Esophagus (tissue), 2 donors: ENCODE measurements at regions not wholly inside any gene's neighbourhood (a gene's known extent, or its start where the extent isn't known, plus 50 kb on each side); places are given as distances from the start of the nearest gene placed in this dataset.
"Not testable (repeated sequence)": the region's sequence is repeated elsewhere in the genome, so short reads cannot be mapped to it uniquely, and the experiment has no call there.

Source experiments
- H3K27ac ChIP-seq, 2 donors: one replicate each; pipeline ENCODE4 v1.5.1; 2013; ENCODE audit warnings: low read depth in 2 of 2, mild to moderate bottlenecking in 2 of 2, inconsistent platforms in 1 of 2, low read length in 1 of 2, moderate library complexity in 1 of 2
- H3K27me3 ChIP-seq, 2 donors: one replicate each; pipeline ENCODE4 v1.6.1; 2013; ENCODE audit warnings: low read length in 2 of 2, control low read depth in 1 of 2, mild to moderate bottlenecking in 1 of 2; ENCODE audit not compliant: insufficient read depth in 2 of 2, control insufficient read depth in 1 of 2
- H3K36me3 ChIP-seq, 2 donors: one replicate each; pipeline ENCODE4 v1.6.1; 2013; ENCODE audit warnings: low read length in 1 of 2; ENCODE audit not compliant: control insufficient read depth in 2 of 2, insufficient read depth in 2 of 2
- H3K4me1 ChIP-seq, 2 donors: one replicate each; pipeline ENCODE4 v1.6.1; 2013; ENCODE audit warnings: low read length in 1 of 2; ENCODE audit not compliant: control insufficient read depth in 2 of 2, insufficient read depth in 2 of 2
- H3K4me3 ChIP-seq, 2 donors: one replicate each; pipeline ENCODE4 v1.5.1; 2013; ENCODE audit warnings: low read length in 2 of 2, mild to moderate bottlenecking in 2 of 2, low read depth in 1 of 2, moderate library complexity in 1 of 2
- H3K9me3 ChIP-seq, 2 donors: one replicate each; pipeline ENCODE4 v1.6.1; 2013; ENCODE audit warnings: mild to moderate bottlenecking in 2 of 2, low read depth in 1 of 2, low read length in 1 of 2, moderate library complexity in 1 of 2; ENCODE audit not compliant: control insufficient read depth in 2 of 2, insufficient read depth in 1 of 2
- WGBS, 2 donors: extraction: QIAGEN DNeasy Blood & Tissue Kit; methylation state at CpG; one replicate each; pipeline ENCODE4 v1.1.7; 2013; 5-methylcytosine and 5-hydroxymethylcytosine counted together
- donor health status: healthy with polysubstance abuse.
- donor health status: Bipolar disorder and iron deficiency.

GRCh38 chr7:69283421-69283820, 314.9 kb upstream of the AUTS2 start:
- Histone ChIP-seq H3K4me3 (no peak overlapping the region), H3K4me1 (no peaks in the 10 kb centered on the region), H3K36me3 (no peaks in the 10 kb centered on the region), H3K27ac (peak overlapping the region in 1 of 2 donors; percentile 17), H3K9me3 (no peaks in the 10 kb centered on the region), H3K27me3 (no peaks in the 10 kb centered on the region)
- WGBS, 2 donors = 22 to 43% methylated on average over 8 of the region's 8 CpGs

- Histone ChIP-seq H3K4me1 (no peaks in the 10 kb centered on the region), H3K4me3 (no peak overlapping the region), H3K27me3 (no peaks in the 10 kb centered on the region), H3K36me3 (no peaks in the 10 kb centered on the region), H3K9me3 (no peaks in the 10 kb centered on the region), H3K27ac (no peak overlapping the region)
These were observed 312.4 kb upstream of the AUTS2 start for GRCh38 chr7:69285854-69286253.

- Histone ChIP-seq H3K36me3 (no peaks in the 10 kb centered on the region), H3K4me3 (no peak overlapping the region), H3K27ac (no peak overlapping the region), H3K9me3 (no peaks in the 10 kb centered on the region), H3K4me1 (no peaks in the 10 kb centered on the region), H3K27me3 (no peaks in the 10 kb centered on the region)
- 48 to 53% methylated on average over 3 of the region's 3 CpGs for WGBS, 2 donors
These were observed 302.3 kb upstream of the AUTS2 start for GRCh38 chr7:69295977-69296376.

- H3K27me3 ChIP-seq = no peaks in the 10 kb centered on the region
These were observed 297.0 kb upstream of the AUTS2 start for GRCh38 chr7:69301253-69301652.

GRCh38 chr7:69309601-69310000, 288.7 kb upstream of the AUTS2 start:
- Histone ChIP-seq H3K36me3 (no peaks in the 10 kb centered on the region), H3K9me3 (no peaks in the 10 kb centered on the region), H3K27ac (no peak overlapping the region), H3K27me3 (no peaks in the 10 kb centered on the region), H3K4me1 (no peaks in the 10 kb centered on the region), H3K4me3 (no peak overlapping the region)
- WGBS, 2 donors = 81 to 88% methylated on average over 1 of the region's 1 CpG

More at GRCh38 chr7:69301253-69301652, 297.0 kb upstream of the AUTS2 start:
- no peaks in the 10 kb centered on the region for H3K36me3 ChIP-seq
- 56 to 57% methylated on average over 3 of the region's 3 CpGs for WGBS, 2 donors
- no peaks in the 10 kb centered on the region for H3K9me3 ChIP-seq
- no peak overlapping the region for H3K27ac ChIP-seq
- H3K4me1 ChIP-seq = no peaks in the 10 kb centered on the region
- no peak overlapping the region for H3K4me3 ChIP-seq

GRCh38 chr7:69311489-69311888, 286.8 kb upstream of the AUTS2 start:
- Histone ChIP-seq H3K27ac (no peak overlapping the region), H3K27me3 (no peaks in the 10 kb centered on the region), H3K36me3 (no peaks in the 10 kb centered on the region), H3K4me1 (no peaks in the 10 kb centered on the region), H3K9me3 (no peaks in the 10 kb centered on the region), H3K4me3 (no peak overlapping the region)
- whole genome bisulfite sequencing, 2 donors = 57 to 59% methylated on average over 1 of the region's 1 CpG

- WGBS, 2 donors = 92% methylated on average over 4 of the region's 4 CpGs
- H3K36me3 ChIP-seq, H3K27me3 ChIP-seq, H3K9me3 ChIP-seq, H3K4me3 ChIP-seq, H3K4me1 ChIP-seq, H3K27ac ChIP-seq: not testable (repeated sequence)
These were observed 284.4 kb upstream of the AUTS2 start for GRCh38 chr7:69313852-69314251.

- Histone ChIP-seq H3K4me1 (no peaks in the 10 kb centered on the region), H3K27me3 (no peaks in the 10 kb centered on the region), H3K4me3 (no peak overlapping the region), H3K27ac (no peak overlapping the region), H3K36me3 (no peaks in the 10 kb centered on the region), H3K9me3 (no peaks in the 10 kb centered on the region)
- 71 to 78% methylated on average over 10 of the region's 10 CpGs for WGBS, 2 donors
These were observed 279.5 kb upstream of the AUTS2 start for GRCh38 chr7:69318794-69319193.

- no peaks in the 10 kb centered on the region for H3K9me3 ChIP-seq
- 68 to 69% methylated on average over 5 of the region's 5 CpGs for WGBS, 2 donors
- no peak overlapping the region for H3K27ac ChIP-seq
- no peaks in the 10 kb centered on the region for H3K36me3 ChIP-seq
- H3K27me3 ChIP-seq = no peaks in the 10 kb centered on the region
- no peaks in the 10 kb centered on the region for H3K4me1 ChIP-seq
- H3K4me3 ChIP-seq = no peak overlapping the region
These were observed 269.8 kb upstream of the AUTS2 start for GRCh38 chr7:69328516-69328915.

GRCh38 chr7:69334701-69335100, 263.6 kb upstream of the AUTS2 start:
- no peaks in the 10 kb centered on the region for H3K9me3 ChIP-seq
- WGBS, 2 donors = 63 to 70% methylated on average over 3 of the region's 3 CpGs
- H3K27ac ChIP-seq = no peak overlapping the region
- no peak overlapping the region for H3K4me3 ChIP-seq
- H3K36me3 ChIP-seq = no peaks in the 10 kb centered on the region
- H3K4me1 ChIP-seq = no peaks in the 10 kb centered on the region
- H3K27me3 ChIP-seq = no peaks in the 10 kb centered on the region
